ENCODE measurements at regions not wholly inside any gene's neighbourhood (a gene's known extent, or its start where the extent isn't known, plus 50 kb on each side); places are given as distances from the start of the nearest gene placed in this dataset.

DNA sequence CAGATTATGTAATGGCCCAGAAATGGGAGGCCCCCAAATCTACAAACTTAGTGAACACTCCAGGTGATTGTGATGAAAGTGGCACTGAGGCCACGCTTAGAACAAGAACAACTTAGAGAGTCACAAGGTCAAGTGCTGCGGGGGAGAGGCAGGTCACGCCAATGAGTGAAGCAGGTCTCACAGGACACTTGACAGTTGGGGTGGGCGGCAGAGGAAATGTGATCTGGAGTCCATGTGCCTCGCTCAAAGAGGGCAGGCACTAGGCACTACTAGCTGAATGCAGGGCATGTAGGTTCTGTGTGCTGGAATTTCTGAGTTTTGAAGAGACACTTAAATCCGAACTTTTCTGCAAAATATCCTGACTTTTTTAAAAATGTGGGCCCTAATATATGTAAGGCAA lies 193.2 kb upstream of the RORB start:
- no peak for TF ChIP-seq CREB1 (CRISPR knock-in tag; IDR thresholded peaks at IDR 0.05; ENCODE audit: low read depth)
- TF ChIP-seq JUNB (IDR thresholded peaks at IDR 0.05; ENCODE audit: unreplicated experiment): no peak
- TF ChIP-seq, protein P1, sequence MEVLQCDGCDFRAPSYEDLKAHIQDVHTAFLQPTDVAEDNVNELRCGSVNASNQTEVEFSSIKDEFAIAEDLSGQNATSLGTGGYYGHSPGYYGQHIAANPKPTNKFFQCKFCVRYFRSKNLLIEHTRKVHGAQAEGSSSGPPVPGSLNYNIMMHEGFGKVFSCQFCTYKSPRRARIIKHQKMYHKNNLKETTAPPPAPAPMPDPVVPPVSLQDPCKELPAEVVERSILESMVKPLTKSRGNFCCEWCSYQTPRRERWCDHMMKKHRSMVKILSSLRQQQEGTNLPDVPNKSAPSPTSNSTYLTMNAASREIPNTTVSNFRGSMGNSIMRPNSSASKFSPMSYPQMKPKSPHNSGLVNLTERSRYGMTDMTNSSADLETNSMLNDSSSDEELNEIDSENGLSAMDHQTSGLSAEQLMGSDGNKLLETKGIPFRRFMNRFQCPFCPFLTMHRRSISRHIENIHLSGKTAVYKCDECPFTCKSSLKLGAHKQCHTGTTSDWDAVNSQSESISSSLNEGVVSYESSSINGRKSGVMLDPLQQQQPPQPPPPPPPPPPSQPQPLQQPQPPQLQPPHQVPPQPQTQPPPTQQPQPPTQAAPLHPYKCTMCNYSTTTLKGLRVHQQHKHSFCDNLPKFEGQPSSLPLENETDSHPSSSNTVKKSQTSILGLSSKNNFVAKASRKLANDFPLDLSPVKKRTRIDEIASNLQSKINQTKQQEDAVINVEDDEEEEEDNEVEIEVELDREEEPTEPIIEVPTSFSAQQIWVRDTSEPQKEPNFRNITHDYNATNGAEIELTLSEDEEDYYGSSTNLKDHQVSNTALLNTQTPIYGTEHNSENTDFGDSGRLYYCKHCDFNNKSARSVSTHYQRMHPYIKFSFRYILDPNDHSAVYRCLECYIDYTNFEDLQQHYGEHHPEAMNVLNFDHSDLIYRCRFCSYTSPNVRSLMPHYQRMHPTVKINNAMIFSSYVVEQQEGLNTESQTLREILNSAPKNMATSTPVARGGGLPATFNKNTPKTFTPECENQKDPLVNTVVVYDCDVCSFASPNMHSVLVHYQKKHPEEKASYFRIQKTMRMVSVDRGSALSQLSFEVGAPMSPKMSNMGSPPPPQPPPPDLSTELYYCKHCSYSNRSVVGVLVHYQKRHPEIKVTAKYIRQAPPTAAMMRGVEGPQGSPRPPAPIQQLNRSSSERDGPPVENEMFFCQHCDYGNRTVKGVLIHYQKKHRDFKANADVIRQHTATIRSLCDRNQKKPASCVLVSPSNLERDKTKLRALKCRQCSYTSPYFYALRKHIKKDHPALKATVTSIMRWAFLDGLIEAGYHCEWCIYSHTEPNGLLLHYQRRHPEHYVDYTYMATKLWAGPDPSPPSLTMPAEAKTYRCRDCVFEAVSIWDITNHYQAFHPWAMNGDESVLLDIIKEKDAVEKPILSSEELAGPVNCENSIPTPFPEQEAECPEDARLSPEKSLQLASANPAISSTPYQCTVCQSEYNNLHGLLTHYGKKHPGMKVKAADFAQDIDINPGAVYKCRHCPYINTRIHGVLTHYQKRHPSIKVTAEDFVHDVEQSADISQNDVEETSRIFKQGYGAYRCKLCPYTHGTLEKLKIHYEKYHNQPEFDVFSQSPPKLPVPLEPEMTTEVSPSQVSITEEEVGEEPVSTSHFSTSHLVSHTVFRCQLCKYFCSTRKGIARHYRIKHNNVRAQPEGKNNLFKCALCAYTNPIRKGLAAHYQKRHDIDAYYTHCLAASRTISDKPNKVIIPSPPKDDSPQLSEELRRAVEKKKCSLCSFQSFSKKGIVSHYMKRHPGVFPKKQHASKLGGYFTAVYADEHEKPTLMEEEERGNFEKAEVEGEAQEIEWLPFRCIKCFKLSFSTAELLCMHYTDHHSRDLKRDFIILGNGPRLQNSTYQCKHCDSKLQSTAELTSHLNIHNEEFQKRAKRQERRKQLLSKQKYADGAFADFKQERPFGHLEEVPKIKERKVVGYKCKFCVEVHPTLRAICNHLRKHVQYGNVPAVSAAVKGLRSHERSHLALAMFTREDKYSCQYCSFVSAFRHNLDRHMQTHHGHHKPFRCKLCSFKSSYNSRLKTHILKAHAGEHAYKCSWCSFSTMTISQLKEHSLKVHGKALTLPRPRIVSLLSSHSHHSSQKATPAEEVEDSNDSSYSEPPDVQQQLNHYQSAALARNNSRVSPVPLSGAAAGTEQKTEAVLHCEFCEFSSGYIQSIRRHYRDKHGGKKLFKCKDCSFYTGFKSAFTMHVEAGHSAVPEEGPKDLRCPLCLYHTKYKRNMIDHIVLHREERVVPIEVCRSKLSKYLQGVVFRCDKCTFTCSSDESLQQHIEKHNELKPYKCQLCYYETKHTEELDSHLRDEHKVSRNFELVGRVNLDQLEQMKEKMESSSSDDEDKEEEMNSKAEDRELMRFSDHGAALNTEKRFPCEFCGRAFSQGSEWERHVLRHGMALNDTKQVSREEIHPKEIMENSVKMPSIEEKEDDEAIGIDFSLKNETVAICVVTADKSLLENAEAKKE (CRISPR knock-in tag; IDR thresholded peaks at IDR 0.05): no peak
- TF ChIP-seq ZNF331 (CRISPR knock-in tag; IDR thresholded peaks at IDR 0.05; ENCODE audit: low read depth): no peak
- TF ChIP-seq, protein P2, sequence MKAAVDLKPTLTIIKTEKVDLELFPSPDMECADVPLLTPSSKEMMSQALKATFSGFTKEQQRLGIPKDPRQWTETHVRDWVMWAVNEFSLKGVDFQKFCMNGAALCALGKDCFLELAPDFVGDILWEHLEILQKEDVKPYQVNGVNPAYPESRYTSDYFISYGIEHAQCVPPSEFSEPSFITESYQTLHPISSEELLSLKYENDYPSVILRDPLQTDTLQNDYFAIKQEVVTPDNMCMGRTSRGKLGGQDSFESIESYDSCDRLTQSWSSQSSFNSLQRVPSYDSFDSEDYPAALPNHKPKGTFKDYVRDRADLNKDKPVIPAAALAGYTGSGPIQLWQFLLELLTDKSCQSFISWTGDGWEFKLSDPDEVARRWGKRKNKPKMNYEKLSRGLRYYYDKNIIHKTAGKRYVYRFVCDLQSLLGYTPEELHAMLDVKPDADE (IDR thresholded peaks at IDR 0.05): no peak
- TF ChIP-seq, protein P3, sequence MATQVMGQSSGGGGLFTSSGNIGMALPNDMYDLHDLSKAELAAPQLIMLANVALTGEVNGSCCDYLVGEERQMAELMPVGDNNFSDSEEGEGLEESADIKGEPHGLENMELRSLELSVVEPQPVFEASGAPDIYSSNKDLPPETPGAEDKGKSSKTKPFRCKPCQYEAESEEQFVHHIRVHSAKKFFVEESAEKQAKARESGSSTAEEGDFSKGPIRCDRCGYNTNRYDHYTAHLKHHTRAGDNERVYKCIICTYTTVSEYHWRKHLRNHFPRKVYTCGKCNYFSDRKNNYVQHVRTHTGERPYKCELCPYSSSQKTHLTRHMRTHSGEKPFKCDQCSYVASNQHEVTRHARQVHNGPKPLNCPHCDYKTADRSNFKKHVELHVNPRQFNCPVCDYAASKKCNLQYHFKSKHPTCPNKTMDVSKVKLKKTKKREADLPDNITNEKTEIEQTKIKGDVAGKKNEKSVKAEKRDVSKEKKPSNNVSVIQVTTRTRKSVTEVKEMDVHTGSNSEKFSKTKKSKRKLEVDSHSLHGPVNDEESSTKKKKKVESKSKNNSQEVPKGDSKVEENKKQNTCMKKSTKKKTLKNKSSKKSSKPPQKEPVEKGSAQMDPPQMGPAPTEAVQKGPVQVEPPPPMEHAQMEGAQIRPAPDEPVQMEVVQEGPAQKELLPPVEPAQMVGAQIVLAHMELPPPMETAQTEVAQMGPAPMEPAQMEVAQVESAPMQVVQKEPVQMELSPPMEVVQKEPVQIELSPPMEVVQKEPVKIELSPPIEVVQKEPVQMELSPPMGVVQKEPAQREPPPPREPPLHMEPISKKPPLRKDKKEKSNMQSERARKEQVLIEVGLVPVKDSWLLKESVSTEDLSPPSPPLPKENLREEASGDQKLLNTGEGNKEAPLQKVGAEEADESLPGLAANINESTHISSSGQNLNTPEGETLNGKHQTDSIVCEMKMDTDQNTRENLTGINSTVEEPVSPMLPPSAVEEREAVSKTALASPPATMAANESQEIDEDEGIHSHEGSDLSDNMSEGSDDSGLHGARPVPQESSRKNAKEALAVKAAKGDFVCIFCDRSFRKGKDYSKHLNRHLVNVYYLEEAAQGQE (IDR thresholded peaks at IDR 0.05; ENCODE audit: unreplicated experiment): no peak
- TF ChIP-seq ZNF114 (CRISPR knock-in tag; IDR thresholded peaks at IDR 0.05): no peak
- no peak for TF ChIP-seq POLR2AphosphoS5 (IDR thresholded peaks at IDR 0.05; ENCODE audit: low read depth)
- TF ChIP-seq, protein P4, sequence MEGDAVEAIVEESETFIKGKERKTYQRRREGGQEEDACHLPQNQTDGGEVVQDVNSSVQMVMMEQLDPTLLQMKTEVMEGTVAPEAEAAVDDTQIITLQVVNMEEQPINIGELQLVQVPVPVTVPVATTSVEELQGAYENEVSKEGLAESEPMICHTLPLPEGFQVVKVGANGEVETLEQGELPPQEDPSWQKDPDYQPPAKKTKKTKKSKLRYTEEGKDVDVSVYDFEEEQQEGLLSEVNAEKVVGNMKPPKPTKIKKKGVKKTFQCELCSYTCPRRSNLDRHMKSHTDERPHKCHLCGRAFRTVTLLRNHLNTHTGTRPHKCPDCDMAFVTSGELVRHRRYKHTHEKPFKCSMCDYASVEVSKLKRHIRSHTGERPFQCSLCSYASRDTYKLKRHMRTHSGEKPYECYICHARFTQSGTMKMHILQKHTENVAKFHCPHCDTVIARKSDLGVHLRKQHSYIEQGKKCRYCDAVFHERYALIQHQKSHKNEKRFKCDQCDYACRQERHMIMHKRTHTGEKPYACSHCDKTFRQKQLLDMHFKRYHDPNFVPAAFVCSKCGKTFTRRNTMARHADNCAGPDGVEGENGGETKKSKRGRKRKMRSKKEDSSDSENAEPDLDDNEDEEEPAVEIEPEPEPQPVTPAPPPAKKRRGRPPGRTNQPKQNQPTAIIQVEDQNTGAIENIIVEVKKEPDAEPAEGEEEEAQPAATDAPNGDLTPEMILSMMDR (conservative IDR thresholded peaks at IDR 0.05; ENCODE audit: low read depth in 2 of 2): no peak
- no peak for TF ChIP-seq EZH2phosphoT487 (IDR thresholded peaks at IDR 0.05; ENCODE audit: unreplicated experiment)
- TF ChIP-seq STAT1 (IDR thresholded peaks at IDR 0.05; ENCODE audit: unreplicated experiment): no peak
- TF ChIP-seq NANOG (IDR thresholded peaks at IDR 0.05; ENCODE audit: borderline replicate concordance): no peak
- no peak for TF ChIP-seq EZH2 (IDR thresholded peaks at IDR 0.05; ENCODE audit: low read depth, unreplicated experiment)
- no peak overlapping the region for H3K4me3 ChIP-seq

More for the DNA sequence above, 193.2 kb upstream of the RORB start:
- H3K4me1 ChIP-seq (ENCODE audit: insufficient read depth): peaks cover 4% of the 10 kb centered on the region
- Mint-ChIP-seq H3K4me1 (peaks cover 36% of the 10 kb centered on the region; the same call in 2 of the 3 replicates), H3K9me3 (no peaks in the 10 kb centered on the region), H3K4me3 (no peak overlapping the region), H3K36me3 (ENCODE audit: low read depth) (no peaks in the 10 kb centered on the region; the same call in 2 of the 3 replicates), H3K27me3 (ENCODE audit: insufficient read depth, low read depth, poor library complexity) (peaks cover 3% of the 10 kb centered on the region), H3K27ac (peak overlapping the region; percentile 80)
- H3K27me3 ChIP-seq (ENCODE audit: insufficient read depth): no peaks in the 10 kb centered on the region
- no peak overlapping the region for H2AFZ ChIP-seq
- no peaks in the 10 kb centered on the region for H3K36me3 ChIP-seq (ENCODE audit: insufficient read depth)
- no peaks in the 10 kb centered on the region for H4K20me1 ChIP-seq (replicated peaks; ENCODE audit: insufficient read depth)
- H3K4me2 ChIP-seq: no peak overlapping the region
- DNase-seq (ENCODE audit: low spot score): no peak
- H3K79me2 ChIP-seq (replicated peaks; ENCODE audit: insufficient read depth): no peaks in the 10 kb centered on the region
- H3K9me2 ChIP-seq (ENCODE audit: insufficient read depth): no peaks in the 10 kb centered on the region
- no peaks in the 10 kb centered on the region for H3F3A ChIP-seq (replicated peaks; ENCODE audit: low read depth)
- peak overlapping the region; percentile 60 for H3K27ac ChIP-seq (ENCODE audit: low read depth)
- peak; percentile 38 for ATAC-seq
